RCC 7860 (cell line): ENCODE measurements at regions not wholly inside any gene's neighbourhood (a gene's known extent, or its start where the extent isn't known, plus 50 kb on each side); places are given as distances from the start of the nearest gene placed in this dataset.

ENCODE experiments used
- DNase-seq: peaks from one replicate; pipeline ENCODE4 v3.0.0-alpha.2; 2015; ENCODE audit warnings: low spot score
- FAIRE-seq: peaks from 2 replicates; lab custom pipeline; 2012; peaks lifted over from hg19 to GRCh38; lab: Jason Lieb, UNC

DNA sequence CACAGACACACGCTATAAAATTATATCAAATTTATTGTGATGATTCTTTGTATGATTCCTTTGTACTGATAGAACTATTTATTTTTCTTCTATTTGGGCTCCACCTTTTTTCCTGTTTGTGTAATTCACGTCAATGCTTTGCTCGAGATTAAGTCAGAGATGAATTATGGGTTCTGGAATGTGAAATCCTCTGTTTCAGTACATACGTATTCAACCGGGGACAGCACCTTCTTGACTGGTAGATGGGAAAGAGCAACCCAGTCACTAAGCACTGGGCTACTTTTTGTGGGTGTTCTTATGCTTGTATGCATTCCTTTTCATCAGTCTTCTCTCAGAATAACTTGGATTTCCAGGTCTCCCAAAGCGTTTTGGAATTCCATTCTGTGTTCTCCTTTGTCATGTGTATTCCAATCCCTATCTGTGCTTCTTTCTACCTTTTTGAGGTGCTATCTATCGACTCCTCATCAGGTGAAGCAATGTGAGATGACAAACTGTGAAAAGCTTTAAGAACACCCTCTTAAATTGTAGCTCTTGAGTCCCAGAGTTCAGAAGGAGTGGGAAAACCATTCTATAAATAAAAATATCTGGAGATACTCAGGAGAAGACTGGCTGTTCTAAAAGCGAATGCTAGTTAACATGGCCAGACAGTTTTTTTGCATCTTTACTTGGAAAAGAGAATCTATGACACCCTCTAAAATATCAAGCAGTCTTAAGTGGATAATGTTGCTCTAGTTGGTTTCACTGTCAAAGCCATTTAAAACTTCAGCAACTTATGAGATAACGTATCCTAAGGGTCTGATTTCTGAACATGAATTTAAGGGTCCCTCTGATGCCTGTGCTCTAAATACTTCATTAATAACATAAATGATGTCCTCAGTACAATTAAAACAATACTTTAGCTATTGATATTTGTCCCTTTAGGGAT, 197.7 kb upstream of the PREP start:
- no peak for DNase-seq
- FAIRE-seq, result no peak

DNA sequence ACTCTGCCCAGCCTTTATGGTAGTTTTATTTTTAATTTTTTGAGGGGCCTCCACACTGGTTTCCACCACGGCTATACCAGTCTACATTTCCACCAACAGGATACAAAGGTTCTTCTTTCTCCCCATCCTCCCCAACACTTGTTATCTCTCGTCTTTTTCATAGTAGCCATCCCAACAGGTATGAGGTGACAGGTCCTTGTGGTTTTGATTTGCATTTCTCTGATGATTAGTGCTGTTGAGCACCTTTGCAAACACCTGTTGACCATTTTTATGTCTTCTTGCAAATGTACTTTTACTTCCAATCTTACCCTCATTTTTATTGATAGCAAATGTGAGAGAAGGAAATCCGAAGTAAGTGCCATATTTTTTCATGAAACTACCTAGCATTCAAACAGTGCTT, 195.4 kb upstream of the PREP start:
- DNase-seq, result no peak
- FAIRE-seq, result no peak

DNA sequence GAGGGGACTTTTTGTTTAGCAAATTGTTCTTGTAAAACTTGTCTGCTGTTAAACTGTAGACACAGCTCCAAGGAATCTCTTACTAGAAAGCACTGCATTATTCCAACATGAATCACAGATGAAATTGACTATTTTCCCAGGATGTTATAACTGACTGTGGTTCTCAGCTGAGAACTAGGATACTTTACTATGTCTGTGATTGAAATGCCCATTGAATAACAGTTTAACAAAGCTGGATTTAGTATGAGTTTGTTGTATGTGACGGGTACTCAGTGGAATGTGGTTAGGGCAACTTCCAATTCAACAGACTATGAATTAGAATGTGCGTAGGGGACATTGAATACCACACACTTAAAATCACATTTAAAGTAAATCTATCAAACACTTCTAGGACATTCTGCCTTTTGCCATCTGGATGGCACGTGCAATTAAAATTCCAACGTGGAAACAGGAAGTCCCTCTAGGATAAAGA, 193.4 kb upstream of the PREP start:
- DNase-seq, result peak; percentile 98
- peak; percentile 99 for FAIRE-seq

DNA sequence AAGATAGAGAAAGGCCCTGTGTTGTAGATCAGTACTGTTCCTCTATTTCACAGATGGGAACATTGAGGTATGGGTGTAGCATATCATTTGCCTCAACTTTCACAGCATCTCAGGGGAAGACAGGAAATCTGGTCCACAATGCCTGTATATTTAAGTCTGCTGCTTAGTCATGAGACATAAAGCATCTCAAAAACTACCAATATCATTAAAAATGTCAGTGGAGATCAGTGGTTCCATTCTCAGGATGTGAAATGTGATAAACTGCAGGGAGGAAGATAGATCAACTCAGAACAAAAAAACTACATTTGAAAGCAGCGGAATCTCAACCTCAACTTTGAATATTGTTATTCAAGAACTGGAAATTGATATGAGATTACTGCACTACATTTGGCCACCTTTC, 192.9 kb upstream of the PREP start:
- no peak for FAIRE-seq
- DNase-seq, result no peak

DNA sequence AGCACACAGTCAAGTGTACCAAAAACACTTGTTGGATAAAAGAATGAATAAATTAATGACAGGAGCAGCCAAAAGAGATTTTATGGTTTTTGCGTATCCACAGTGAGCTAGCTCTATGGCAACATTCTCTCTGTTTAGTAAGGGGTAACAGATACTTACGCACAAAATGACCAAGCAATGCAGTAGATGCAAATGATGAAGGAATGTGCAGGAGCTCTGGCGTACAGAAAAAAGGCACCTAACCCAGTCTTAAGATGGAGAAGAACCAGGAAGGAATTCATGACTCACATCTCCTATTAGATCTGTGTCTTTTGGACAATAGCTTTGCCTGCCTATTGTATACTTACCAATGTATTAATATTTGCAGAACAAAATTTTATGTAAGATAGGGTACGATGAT, 191.9 kb upstream of the PREP start:
- no peak for FAIRE-seq
- peak; percentile 42 for DNase-seq

- FAIRE-seq, result no peak
- DNase-seq, result no peak
Measured at GRCh38 chr6:105593805-105594671, 191.2 kb upstream of the PREP start.

- DNase-seq (peak; percentile 45), FAIRE-seq (no peak)
Measured at GRCh38 chr6:105593056-105593690, 190.3 kb upstream of the PREP start.

DNA sequence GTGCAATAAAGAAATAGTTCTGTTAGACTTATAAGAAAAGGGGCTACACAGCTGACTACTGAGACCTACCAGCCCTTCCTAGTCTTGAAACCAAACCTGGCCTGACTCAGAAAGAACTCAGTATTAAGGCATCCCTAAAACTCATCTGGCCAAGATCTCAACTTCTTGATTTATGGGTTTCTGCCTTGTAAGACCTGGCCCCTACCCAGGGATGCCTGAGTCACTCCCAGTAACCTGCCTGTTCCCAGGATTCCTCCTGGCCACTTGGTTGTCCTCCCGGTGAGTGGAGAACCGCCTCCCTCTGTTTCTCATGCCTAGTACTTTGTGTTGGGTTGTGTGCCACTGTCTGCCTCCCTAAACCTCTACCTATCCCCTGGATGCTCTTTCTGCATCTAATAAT, 189.4 kb upstream of the PREP start:
- peak; percentile 91 for FAIRE-seq
- peak; percentile 92 for DNase-seq

GRCh38 chr6:105591053-105591452, 188.2 kb upstream of the PREP start:
- peak; percentile 49 for FAIRE-seq
- peak; percentile 66 for DNase-seq

DNA sequence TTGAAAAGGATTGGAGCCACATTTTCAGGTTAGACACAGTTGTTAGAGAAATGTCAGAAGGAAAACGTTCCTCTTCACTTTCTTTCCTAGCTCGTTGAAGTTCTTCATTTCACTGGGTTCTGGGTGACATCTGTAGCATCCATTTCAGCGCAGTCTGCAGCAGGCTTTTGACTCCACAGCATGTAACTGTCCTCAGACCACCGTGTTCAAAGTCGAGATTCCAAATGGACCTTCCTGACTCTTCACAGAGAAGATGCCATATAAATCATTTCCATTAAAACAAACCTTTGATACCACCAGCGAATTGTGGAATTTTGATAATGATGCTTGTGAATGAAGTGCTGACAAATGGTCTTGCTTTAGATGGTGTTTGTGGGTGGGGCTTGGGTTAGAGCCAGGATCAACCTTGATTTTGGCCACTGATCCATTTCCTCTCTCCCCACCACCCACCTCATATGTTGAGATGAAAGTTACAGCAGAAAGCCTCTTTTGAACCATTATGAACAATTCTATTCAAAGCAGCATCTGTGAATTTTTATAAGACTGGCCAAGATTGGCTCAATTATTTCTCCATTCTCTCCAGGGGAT, 185.3 kb upstream of the PREP start:
- FAIRE-seq (no peak), DNase-seq (no peak)

DNA sequence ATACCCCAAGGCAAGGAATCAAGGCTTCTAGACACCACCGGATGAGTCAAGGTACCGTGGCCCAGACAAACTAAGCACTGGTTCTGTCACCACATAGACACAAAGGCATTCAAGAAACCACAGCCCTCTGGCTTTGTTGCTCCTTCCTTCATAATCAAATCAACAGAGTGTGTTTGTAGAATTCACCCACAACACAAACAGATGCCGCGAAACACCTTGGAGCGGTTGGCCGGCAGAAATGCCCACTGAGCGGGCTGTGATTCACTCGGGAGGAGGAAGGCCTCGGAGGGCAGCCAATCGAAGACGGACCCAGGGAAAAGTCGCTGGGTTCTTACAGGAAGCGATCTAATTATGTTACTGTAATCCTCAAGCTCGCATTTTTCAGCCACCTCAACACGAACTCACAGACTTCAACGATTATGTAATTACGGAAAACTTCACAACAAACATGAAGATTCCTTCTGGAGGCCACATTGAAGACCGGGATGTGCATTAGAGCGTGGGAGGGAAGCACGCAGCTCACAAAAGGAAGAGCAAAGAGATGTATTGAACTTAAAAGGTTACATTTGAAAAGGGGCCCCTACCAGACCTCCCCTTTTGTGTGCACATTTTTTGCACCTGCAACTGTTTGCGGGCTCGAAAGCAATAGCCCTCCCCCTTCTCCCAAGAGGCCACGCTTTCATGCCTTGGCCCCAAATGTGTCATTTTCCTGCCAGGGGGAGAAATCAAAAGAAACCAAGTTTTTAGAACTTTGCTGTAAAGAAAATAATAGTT, 184.7 kb upstream of the PREP start:
- FAIRE-seq, result no peak
- DNase-seq, result peak; percentile 44

DNA sequence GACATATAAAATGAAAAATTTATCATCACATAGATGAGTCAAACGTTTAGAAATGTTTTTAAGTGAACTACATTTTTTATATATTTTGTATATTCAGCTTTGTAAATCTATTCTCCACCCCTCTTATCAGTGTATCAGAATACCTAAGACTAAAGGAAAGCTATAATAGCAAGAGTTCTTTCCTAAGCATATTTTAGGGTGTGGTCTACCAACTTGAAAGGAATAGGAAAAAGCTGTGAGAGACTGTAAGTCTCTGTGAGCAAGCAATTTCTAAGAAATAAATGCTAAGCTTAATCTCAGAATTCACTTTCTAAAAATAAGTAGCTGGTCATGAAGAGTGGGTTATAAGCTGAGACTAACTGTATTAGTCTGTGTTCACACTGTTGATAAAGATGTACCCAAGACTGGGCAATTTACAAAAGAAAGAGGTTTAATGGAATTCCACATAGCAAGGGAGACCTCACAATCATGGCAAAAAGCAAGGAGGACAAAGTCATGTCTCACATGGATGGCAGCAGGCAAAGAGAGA, 175.4 kb upstream of the PREP start:
- no peak for DNase-seq
- FAIRE-seq, result no peak

- FAIRE-seq, result no peak
- DNase-seq, result no peak
Measured at GRCh38 chr6:105573556-105573955, 170.7 kb upstream of the PREP start.

- FAIRE-seq, result no peak
- no peak for DNase-seq
Measured at GRCh38 chr6:105573138-105573537, 170.3 kb upstream of the PREP start.

- FAIRE-seq, result no peak
Measured at GRCh38 chr6:105570416-105570815, 167.5 kb upstream of the PREP start.

DNA sequence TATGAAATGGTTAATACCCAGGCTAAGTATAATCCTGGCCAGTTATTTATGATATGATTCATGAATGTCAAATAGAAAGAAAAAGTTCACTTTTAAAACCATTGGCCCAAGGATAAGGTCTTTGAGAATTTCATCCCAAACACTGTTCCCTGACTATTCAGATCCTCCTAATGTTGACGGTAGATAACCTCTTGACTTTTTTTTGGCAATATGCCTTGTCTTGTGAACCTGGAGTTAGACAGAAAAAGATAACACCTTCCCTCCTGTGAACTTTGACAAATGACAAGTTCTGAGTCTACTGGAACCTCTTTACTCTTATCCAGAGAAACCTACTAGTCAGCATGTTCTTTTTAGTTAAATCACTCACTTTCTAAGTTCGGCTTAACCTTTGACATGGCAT, 166.8 kb upstream of the PREP start:
- FAIRE-seq, result no peak
- DNase-seq, result peak; percentile 19

More at GRCh38 chr6:105570416-105570815, 167.5 kb upstream of the PREP start:
- DNase-seq, result peak; percentile 22

DNA sequence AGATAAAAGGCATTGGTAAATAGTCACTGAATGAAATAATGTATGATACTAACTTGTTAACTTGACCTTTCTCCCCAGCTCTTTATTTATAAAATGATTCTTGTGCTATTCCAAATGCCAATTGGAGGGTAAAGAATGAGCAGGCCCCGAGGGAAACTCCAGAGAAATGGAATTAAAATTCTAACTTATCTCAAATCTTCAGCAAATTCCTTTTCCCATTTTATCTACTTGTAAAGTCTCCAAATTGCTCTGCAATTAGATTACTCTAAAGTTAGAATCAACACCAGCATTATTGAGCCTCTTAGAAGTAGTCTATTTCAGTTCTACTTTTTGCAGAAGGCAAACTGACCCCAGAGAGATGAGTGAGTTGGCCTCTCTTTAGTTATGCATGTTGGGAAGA, 165.9 kb upstream of the PREP start:
- FAIRE-seq (no peak), DNase-seq (no peak)

- FAIRE-seq (no peak), DNase-seq (no peak)
Measured at GRCh38 chr6:105568142-105568541, 165.3 kb upstream of the PREP start.

GRCh38 chr6:105567140-105567539, 164.3 kb upstream of the PREP start:
- FAIRE-seq (no peak), DNase-seq (no peak)

DNA sequence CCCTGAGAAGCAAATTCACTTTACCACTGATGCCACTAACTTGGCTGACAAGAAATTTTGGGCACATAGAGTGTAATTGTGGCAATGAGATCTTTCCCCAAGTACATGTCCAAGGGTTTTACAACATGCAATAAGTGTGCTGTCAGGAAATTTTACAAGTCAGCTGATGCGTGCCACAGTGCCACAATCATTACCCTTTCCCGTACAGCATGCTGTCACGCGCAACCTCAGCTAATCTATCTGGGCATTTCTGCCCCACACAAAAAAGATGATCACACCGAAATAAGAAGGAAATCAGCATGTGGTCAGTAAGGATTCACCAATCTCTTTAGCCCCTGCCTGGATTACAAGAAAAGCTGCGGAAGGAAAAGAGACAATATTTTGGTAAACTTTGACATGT, 163.6 kb upstream of the PREP start:
- FAIRE-seq (no peak), DNase-seq (no peak)
